Kidney glomerular epithelial cell (primary cell): ENCODE measurements at regions not wholly inside any gene's neighbourhood (a gene's known extent, or its start where the extent isn't known, plus 50 kb on each side); places are given as distances from the start of the nearest gene placed in this dataset.
"Not testable (repeated sequence)": the region's sequence is repeated elsewhere in the genome, so short reads cannot be mapped to it uniquely, and the experiment has no call there.

Experiments
- DNase-seq: peaks from one replicate; lab custom pipeline; 2025; lab: John Stamatoyannopoulos, UW

DNA sequence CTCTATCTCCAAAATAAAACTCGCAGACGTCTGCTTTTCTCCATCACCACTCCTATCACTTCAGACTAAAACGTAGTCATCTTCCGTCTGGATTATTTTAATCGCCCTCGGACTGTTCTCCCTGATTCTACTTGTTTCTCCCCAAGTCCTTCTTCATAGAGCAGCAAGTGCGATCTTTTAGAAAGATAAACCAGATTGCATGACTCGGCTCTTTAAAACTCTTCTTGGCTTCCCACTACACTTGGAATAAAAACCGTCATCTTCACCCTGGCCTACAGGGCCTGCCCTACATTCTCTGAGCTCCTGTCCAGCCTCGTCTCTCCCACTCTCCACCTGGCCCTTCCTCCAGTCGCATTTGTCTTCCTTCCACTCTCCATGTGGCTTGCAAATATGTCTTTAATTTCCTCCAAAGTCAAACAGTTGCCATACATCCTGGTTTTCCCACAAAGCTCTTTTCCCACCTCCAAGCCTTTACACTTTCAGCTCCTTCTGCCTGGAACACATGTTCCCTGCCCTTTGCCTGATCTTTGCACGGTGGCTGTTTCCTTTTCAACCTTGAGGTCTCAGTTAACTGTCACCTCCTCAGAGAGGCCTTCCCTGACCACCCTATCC, 70.5 kb upstream of the DHX40 start:
- no peak for DNase-seq

DNA sequence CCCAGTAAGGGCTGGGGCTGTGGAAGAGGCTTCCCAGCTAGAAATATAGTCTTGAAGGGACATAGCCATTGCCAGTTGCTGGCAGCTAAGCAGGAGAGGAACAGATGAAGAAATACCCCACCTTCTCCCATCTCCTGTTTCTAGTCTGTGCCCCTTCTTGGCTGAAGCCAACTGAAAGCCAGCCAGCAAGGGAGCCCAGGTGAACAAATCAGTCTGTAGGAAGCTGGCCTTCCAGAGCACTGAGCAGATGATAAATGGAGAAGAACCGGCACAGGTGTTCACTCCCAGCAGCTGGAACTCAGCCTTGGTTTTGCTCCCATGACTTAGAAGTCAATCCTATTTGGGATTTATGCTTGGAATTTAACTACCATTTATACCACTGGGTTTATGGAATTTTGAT, 69.2 kb upstream of the DHX40 start:
- DNase-seq = no peak

GRCh38 chr17:59498530-59499307, 66.7 kb upstream of the DHX40 start:
- no peak for DNase-seq

- DNase-seq = not testable (repeated sequence)
Measured at GRCh38 chr17:59500086-59500655, 65.2 kb upstream of the DHX40 start.

DNA sequence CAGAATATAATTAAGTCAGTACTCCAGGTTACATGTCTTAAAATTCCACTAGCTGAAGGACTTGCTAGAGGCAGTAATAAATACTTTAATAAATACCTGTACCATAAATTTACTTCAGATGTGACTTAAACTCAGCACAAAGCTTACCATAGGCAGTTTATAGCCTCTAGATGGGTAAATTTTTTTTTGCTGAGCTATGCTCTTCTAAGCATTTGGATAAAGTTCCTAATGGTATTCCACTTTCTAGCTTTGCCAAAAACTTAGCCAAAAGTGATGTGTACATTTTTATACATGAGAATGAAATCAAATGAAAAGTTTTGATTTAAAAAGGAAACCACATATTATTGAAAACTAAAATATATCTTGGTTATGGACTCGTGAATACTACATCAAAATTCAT, 63.7 kb upstream of the DHX40 start:
- DNase-seq = no peak

DNA sequence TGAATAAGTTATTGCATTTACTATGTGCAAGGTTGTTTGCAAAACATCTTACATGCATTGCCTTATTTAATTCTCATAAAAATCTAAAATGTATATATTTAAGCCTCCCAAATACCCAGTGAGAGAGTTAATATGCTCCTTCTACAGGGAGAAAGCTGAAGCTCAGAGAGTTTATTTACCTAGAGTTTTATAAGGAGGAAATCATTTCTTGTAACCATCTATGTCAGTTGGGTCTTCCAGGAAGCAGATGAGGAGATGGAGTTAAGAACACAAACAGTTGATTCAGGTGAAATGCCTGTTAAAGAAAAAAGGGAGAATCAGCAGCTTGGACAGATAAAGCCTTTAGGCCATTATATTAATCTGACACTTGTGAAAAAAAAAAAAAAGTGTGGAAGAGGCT, 62.6 kb upstream of the DHX40 start:
- no peak for DNase-seq

DNA sequence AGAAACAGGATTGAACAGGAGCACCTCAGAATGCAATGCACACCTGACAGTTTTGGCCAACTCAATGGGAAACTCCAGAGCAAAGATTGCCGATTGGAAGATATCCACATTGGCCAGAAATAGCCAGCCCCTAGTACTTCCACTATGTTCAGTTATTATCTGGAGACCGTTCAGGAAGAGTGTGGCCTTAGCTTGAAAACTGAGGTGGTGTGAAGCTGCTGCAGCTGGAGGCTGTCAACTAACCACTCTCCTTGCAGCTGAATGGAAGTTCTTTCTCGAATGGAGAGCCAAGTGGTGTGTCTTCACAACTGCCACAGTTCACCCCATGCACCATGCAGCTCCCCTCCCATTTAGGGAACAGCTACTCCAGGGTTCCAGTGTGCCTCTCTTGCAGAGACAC, 61.9 kb upstream of the DHX40 start:
- no peak for DNase-seq

- DNase-seq = no peak
Measured at GRCh38 chr17:59504821-59505220, 60.6 kb upstream of the DHX40 start.

DNA sequence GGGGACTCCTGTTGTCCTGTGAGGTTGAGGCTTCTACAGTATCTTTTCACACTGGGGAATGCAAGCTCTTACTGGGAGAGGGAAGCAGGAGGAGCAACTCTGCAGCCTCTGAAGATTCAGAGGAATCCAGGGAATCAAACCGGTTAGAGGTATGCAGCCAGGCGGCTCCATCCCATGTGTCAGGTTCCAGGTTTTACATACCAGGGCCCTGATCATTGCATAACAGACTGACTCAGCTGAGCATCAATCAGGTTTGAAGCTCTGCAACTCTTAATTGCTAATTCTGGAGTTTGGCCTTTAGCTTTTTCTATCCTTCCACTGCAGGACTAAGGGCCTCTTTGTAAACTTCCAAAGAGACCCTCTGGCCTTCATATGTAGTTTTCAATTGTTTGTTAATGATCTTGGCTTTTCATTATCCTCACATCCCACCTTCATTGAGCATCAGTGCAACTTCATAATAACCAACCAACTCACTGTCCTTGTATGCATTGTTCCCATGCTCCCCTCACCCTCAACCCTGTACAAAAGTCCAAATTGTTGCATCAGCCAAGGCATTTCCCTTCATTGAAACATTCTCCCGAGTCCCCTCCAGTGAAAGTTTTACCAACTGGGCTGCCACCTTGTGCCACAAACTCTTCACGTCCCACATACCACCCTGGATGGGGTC, 59.7 kb upstream of the DHX40 start:
- peak; percentile 45 for DNase-seq

DNA sequence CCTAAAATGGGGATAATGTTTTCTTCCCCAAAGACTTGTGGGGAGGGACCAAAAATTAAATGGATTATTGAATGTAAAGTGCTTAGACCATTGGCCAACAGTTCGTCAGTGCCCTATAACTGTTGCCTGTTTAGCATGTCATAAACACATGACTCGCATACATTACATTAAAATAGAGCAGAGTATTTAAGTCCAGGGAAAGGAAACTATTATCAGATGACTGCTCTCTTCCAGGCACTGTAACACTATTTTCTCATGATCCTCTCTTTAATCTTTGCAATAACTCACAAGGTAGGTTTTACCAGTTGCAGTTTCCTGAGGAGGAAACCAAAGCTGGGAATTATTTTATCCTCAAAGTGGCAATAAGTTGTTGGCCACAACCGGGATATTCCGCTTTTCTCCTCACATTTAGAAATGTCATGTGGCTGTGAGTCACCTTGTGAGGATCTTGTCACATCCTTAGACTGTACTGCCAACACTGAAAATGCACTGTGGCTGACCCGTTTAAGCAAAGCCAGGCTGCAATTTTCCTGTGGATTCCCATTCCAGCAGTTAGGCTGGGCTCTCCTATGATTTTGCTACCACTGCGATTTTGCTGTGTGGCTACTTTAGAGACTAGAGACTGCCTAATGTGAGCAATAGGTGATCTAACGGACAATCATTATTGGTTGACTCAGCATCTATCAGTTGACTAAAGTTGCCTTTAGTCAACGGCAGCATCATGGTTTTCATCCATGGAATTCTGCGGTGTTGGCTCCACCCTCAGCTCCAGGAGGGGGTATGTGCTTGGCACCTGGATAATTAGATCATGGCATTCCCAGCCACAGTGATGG, 58.3 kb upstream of the DHX40 start:
- no peak for DNase-seq

GRCh38 chr17:59508999-59509625, 56.3 kb upstream of the DHX40 start:
- no peak for DNase-seq

GRCh38 chr17:59510611-59511010, 54.8 kb upstream of the DHX40 start:
- no peak for DNase-seq

DNA sequence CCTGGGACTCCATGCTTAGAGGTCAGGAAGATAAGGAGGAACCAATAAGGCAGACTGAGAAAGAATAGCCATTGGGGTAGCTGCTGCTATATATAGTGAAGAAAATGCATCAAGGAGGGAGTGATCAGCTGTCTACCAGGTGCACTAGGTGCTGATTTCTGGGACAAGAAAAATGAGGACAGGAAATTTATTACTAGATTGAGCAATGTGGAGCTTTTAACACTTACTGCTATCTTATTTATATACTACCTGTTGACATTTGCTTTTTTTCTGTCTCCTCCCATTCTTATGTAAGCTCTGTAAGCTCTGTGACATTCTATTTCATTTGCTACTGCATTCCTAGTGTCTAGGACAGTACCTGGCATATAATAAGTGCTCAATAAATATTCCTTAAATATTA, 53.7 kb upstream of the DHX40 start:
- DNase-seq = no peak

- no peak for DNase-seq
Measured at GRCh38 chr17:59512844-59513385, 52.5 kb upstream of the DHX40 start.

- peak; percentile 78 for DNase-seq
Measured at GRCh38 chr17:59513934-59514841, 51.2 kb upstream of the DHX40 start.
